Body of pancreas (tissue), 4 donors: ENCODE measurements at regions not wholly inside any gene's neighbourhood (a gene's known extent, or its start where the extent isn't known, plus 50 kb on each side); places are given as distances from the start of the nearest gene placed in this dataset.

Experiments used
- ATAC-seq: fragments of 150-250 bp; one replicate; pipeline ENCODE4 v1.9.1; 2016
- DNase-seq, 4 donors: peaks; one replicate each; pipeline ENCODE4 v3.0.0-alpha.2; 2019
- H3K27ac ChIP-seq, 4 donors: fragments of 200-600 bp; sonication (generic); 1 replicate in 3 of 4; 2 replicates in 1 of 4; pipeline versions ENCODE4 v1.5.1 to v1.6.1; 2016 to 2019; ENCODE audit warnings: mild to moderate bottlenecking in 1 of 4, mixed read lengths in 1 of 4, moderate library complexity in 1 of 4
- H3K27me3 ChIP-seq, 2 donors: fragments of 200-600 bp; sonication (generic); one replicate each; pipeline ENCODE4 v1.6.0; 2016; ENCODE audit warnings: mild to moderate bottlenecking in 1 of 2
- H3K36me3 ChIP-seq, 2 donors: fragments of 200-600 bp; sonication (generic); replicated peaks in 1 of 2; 2 replicates each; pipeline ENCODE4 v1.5.1; 2016; ENCODE audit warnings: low read depth in 2 of 2; ENCODE audit not compliant: insufficient read depth in 1 of 2
- H3K4me1 ChIP-seq: fragments of 200-600 bp; sonication (generic); one replicate; pipeline ENCODE4 v1.6.0; 2016
- H3K4me3 ChIP-seq, 2 donors: fragments of 200-600 bp; sonication (generic); 1 replicate in 1 of 2; 2 replicates in 1 of 2; pipeline ENCODE4 v1.5.1; 2016 to 2019
- H3K9me3 ChIP-seq, 3 donors: fragments of 200-600 bp; sonication (generic); 1 replicate in 2 of 3; 2 replicates in 1 of 3; pipeline ENCODE4 v1.5.1; 2016
- POLR2A ChIP-seq, 3 donors: fragments of 450-650 bp; IDR thresholded peaks; one replicate each; pipeline ENCODE4 v1.6.1; 2016; ENCODE audit warnings: antibody characterized with exemption in 3 of 3, mild to moderate bottlenecking in 2 of 3
- WGBS, 2 donors: methylation state at CpG; one replicate each; pipeline ENCODE4 v1.1.5; 2017; 5-methylcytosine and 5-hydroxymethylcytosine counted together
- intact Hi-C: fragments of 100-400 bp; cut with DNase I; formaldehyde crosslinking; loops from one replicate; pipeline ENCODE4 v1.15.1; 2023
- TF ChIP-seq, protein P1 (sequence below), 7 experiments: fragments of 450-650 bp in 4 of 7; fragments of 200-600 bp in 3 of 7; sonication (generic) in 3 of 7; IDR thresholded peaks; one replicate each; pipeline ENCODE4 v1.5.1; 2016 to 2019; ENCODE audit warnings: antibody characterized with exemption in 7 of 7

DNA sequence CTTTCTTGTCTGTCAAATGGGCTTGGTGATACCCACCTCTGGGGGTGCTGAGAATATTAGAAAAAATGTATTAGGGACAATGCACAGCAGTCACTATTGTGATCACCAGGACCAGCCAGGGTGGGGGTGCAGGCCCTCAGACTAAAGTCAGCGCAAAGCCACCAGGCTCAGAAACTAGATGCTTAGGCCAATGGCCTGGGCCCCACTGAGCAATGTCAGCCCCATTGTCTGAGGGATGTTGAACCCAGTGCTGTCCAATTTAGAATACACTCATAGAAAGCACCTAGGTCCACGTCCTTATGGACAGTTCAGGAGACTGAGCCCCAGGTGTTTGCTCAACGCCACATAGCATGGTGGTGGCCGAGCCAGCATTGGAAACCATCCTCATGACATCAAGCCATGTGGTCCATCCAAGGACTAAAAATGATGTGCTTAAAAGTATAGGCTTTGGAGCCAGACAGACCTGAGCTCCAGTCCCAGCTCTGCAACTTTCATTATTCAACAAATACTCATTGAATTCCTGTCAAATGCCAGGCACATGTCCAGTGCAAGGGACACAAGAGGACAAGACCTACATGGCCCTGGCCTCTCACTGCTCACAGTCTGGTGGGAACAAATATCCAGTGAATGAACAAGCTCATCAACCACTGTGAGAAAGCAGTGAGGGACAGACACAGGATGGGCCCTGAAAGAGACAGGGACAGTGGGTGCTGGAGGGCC lies 273.8 kb downstream of the MATN1 start:
- WGBS, 2 donors = 84 to 96% methylated on average over 4 of the region's 4 CpGs

DNA sequence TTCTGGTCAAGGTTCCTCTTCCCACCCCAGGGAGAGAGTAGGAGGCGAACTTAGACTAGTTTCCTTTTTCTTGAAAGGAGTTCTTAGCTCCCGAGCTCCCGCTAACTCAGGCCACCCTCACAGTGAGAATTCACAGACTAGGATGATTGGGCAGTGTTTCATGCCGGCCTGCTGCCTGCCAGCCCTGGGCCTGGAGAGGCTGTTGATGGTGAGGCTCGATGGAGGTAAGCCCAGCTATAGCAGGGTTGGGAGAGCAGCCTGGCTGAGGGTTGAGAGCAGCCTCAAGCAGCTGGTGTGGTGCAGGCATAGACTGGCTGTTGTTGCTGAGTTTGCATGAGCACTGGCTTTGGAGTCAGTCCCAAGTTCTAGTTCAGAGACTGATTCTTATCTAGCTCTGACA lies 274.4 kb downstream of the MATN1 start:
- no peak for ATAC-seq
- Histone ChIP-seq H3K27ac (no peak overlapping the region), H3K27me3 (no peaks in the 10 kb centered on the region), H3K4me3 (no peak overlapping the region), H3K9me3 (no peaks in the 10 kb centered on the region), H3K4me1 (no peaks in the 10 kb centered on the region), H3K36me3 (no peaks in the 10 kb centered on the region)
- TF ChIP-seq, protein P1, sequence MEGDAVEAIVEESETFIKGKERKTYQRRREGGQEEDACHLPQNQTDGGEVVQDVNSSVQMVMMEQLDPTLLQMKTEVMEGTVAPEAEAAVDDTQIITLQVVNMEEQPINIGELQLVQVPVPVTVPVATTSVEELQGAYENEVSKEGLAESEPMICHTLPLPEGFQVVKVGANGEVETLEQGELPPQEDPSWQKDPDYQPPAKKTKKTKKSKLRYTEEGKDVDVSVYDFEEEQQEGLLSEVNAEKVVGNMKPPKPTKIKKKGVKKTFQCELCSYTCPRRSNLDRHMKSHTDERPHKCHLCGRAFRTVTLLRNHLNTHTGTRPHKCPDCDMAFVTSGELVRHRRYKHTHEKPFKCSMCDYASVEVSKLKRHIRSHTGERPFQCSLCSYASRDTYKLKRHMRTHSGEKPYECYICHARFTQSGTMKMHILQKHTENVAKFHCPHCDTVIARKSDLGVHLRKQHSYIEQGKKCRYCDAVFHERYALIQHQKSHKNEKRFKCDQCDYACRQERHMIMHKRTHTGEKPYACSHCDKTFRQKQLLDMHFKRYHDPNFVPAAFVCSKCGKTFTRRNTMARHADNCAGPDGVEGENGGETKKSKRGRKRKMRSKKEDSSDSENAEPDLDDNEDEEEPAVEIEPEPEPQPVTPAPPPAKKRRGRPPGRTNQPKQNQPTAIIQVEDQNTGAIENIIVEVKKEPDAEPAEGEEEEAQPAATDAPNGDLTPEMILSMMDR (IDR thresholded peaks at IDR 0.05) = no peak
- TF ChIP-seq POLR2A (IDR thresholded peaks at IDR 0.05) = no peak
- WGBS, 2 donors = 55 to 90% methylated on average over 4 to 5 of the region's 5 CpGs
- intact Hi-C loops = no loop called here
- DNase-seq = no peak

More for the DNA sequence above, 273.8 kb downstream of the MATN1 start:
- Histone ChIP-seq H3K4me1 (no peaks in the 10 kb centered on the region), H3K4me3 (no peak overlapping the region), H3K36me3 (no peaks in the 10 kb centered on the region), H3K27ac (no peak overlapping the region), H3K9me3 (no peaks in the 10 kb centered on the region), H3K27me3 (no peaks in the 10 kb centered on the region)
- intact Hi-C loops = no loop called here
- no peak for ATAC-seq
- DNase-seq = no peak
- TF ChIP-seq POLR2A (IDR thresholded peaks at IDR 0.05) = no peak
- TF ChIP-seq, protein P1 (IDR thresholded peaks at IDR 0.05) = no peak

DNA sequence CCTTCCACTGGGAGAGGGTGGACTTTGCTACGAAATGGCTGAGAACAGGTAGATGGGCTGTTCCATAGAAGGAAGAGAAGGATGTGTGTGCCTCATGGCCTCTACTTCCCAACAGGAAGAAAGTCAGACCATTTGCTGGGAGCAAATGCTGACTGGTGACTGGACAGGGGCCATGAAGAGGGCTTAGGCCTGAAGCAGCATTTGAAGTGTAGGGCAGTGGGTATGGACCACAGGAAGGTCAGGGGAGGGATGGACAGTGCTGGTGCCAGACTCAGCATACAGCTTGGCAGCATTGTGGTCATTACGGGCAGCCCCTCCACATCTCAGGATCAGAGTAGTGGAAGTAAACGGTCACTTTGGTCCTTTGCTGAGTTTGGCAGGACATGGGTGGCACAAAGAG lies 275.7 kb downstream of the MATN1 start:
- Histone ChIP-seq H3K27me3 (no peaks in the 10 kb centered on the region), H3K9me3 (no peaks in the 10 kb centered on the region), H3K27ac (no peak overlapping the region), H3K4me1 (no peaks in the 10 kb centered on the region), H3K36me3 (no peaks in the 10 kb centered on the region), H3K4me3 (no peak overlapping the region)
- DNase-seq (no peak), ATAC-seq (no peak)
- intact Hi-C loops = no loop called here
- TF ChIP-seq, protein P1 (IDR thresholded peaks at IDR 0.05) = no peak
- TF ChIP-seq POLR2A (IDR thresholded peaks at IDR 0.05) = no peak
- WGBS, 2 donors = 63 to 79% methylated on average over 3 of the region's 3 CpGs

DNA sequence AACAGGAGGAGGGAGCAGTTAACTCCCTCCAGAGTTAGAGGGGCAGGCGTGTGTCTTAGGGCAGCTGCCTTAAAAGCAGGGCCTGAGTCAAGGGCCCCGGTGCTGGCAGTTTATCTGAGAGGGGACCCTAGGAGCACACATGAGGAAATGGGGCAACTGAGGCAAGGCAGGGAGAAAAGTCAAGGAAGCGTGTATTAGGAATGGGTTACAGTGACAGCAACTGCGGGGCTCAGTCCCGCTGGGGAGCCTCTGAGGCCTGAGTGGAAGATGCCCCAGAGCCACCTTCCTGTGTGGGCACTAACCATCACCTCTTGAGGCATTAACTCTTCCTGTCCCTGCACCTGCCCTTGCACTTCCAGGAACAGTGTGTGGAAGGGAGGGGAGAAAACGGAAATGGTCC lies 276.3 kb downstream of the MATN1 start:
- TF ChIP-seq, protein P1 (IDR thresholded peaks at IDR 0.05) = no peak
- no peak for TF ChIP-seq POLR2A (IDR thresholded peaks at IDR 0.05)
- no peak for DNase-seq
- Histone ChIP-seq H3K9me3 (no peaks in the 10 kb centered on the region), H3K4me1 (no peaks in the 10 kb centered on the region), H3K27ac (no peak overlapping the region), H3K36me3 (no peaks in the 10 kb centered on the region), H3K4me3 (no peak overlapping the region), H3K27me3 (no peaks in the 10 kb centered on the region)
- 48 to 49% methylated on average over 6 of the region's 6 CpGs for WGBS, 2 donors
- intact Hi-C loops = no loop called here
- no peak for ATAC-seq

DNA sequence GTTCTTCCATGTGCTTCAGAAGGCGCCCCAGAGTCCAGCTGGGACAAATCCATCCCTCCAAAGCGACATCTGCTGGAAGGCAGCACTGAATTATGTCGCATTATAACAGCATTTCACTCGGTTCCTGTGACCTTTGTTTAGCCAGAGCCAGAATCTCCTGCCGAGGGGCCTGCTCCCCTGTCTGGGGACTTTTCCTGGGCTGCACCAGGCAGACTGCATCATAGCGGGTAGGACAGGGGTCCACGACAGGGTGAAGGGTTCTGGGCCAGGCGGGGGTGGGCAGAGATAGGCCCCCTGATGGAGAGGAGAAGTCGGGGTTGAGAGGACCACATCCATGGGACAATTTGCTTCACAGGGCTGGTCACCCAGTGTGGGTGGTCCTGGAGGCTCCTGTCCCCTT lies 276.9 kb downstream of the MATN1 start:
- Histone ChIP-seq H3K4me1 (no peaks in the 10 kb centered on the region), H3K4me3 (no peak overlapping the region), H3K27ac (no peak overlapping the region), H3K36me3 (no peaks in the 10 kb centered on the region), H3K27me3 (no peaks in the 10 kb centered on the region), H3K9me3 (no peaks in the 10 kb centered on the region)
- no peak for DNase-seq
- intact Hi-C loops = no loop called here
- 55 to 59% methylated on average over 7 to 9 of the region's 9 CpGs for WGBS, 2 donors
- ATAC-seq = no peak
- no peak for TF ChIP-seq POLR2A (IDR thresholded peaks at IDR 0.05)
- TF ChIP-seq, protein P1 (IDR thresholded peaks at IDR 0.05) = no peak
